ENCODE measurements at regions not wholly inside any gene's neighbourhood (a gene's known extent, or its start where the extent isn't known, plus 50 kb on each side); places are given as distances from the start of the nearest gene placed in this dataset.

GRCh38 chr2:223264541-223265193, 212.7 kb downstream of the KCNE4 start (continued):
- TF ChIP-seq, protein P1, sequence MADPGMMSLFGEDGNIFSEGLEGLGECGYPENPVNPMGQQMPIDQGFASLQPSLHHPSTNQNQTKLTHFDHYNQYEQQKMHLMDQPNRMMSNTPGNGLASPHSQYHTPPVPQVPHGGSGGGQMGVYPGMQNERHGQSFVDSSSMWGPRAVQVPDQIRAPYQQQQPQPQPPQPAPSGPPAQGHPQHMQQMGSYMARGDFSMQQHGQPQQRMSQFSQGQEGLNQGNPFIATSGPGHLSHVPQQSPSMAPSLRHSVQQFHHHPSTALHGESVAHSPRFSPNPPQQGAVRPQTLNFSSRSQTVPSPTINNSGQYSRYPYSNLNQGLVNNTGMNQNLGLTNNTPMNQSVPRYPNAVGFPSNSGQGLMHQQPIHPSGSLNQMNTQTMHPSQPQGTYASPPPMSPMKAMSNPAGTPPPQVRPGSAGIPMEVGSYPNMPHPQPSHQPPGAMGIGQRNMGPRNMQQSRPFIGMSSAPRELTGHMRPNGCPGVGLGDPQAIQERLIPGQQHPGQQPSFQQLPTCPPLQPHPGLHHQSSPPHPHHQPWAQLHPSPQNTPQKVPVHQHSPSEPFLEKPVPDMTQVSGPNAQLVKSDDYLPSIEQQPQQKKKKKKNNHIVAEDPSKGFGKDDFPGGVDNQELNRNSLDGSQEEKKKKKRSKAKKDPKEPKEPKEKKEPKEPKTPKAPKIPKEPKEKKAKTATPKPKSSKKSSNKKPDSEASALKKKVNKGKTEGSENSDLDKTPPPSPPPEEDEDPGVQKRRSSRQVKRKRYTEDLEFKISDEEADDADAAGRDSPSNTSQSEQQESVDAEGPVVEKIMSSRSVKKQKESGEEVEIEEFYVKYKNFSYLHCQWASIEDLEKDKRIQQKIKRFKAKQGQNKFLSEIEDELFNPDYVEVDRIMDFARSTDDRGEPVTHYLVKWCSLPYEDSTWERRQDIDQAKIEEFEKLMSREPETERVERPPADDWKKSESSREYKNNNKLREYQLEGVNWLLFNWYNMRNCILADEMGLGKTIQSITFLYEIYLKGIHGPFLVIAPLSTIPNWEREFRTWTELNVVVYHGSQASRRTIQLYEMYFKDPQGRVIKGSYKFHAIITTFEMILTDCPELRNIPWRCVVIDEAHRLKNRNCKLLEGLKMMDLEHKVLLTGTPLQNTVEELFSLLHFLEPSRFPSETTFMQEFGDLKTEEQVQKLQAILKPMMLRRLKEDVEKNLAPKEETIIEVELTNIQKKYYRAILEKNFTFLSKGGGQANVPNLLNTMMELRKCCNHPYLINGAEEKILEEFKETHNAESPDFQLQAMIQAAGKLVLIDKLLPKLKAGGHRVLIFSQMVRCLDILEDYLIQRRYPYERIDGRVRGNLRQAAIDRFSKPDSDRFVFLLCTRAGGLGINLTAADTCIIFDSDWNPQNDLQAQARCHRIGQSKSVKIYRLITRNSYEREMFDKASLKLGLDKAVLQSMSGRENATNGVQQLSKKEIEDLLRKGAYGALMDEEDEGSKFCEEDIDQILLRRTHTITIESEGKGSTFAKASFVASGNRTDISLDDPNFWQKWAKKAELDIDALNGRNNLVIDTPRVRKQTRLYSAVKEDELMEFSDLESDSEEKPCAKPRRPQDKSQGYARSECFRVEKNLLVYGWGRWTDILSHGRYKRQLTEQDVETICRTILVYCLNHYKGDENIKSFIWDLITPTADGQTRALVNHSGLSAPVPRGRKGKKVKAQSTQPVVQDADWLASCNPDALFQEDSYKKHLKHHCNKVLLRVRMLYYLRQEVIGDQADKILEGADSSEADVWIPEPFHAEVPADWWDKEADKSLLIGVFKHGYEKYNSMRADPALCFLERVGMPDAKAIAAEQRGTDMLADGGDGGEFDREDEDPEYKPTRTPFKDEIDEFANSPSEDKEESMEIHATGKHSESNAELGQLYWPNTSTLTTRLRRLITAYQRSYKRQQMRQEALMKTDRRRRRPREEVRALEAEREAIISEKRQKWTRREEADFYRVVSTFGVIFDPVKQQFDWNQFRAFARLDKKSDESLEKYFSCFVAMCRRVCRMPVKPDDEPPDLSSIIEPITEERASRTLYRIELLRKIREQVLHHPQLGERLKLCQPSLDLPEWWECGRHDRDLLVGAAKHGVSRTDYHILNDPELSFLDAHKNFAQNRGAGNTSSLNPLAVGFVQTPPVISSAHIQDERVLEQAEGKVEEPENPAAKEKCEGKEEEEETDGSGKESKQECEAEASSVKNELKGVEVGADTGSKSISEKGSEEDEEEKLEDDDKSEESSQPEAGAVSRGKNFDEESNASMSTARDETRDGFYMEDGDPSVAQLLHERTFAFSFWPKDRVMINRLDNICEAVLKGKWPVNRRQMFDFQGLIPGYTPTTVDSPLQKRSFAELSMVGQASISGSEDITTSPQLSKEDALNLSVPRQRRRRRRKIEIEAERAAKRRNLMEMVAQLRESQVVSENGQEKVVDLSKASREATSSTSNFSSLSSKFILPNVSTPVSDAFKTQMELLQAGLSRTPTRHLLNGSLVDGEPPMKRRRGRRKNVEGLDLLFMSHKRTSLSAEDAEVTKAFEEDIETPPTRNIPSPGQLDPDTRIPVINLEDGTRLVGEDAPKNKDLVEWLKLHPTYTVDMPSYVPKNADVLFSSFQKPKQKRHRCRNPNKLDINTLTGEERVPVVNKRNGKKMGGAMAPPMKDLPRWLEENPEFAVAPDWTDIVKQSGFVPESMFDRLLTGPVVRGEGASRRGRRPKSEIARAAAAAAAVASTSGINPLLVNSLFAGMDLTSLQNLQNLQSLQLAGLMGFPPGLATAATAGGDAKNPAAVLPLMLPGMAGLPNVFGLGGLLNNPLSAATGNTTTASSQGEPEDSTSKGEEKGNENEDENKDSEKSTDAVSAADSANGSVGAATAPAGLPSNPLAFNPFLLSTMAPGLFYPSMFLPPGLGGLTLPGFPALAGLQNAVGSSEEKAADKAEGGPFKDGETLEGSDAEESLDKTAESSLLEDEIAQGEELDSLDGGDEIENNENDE (IDR thresholded peaks at IDR 0.05; ENCODE audit: insufficient replicate concordance, low read length): no peak
- TF ChIP-seq HDAC6 (IDR thresholded peaks at IDR 0.05; ENCODE audit: low read depth, low read length): no peak
- TF ChIP-seq SIN3A (conservative IDR thresholded peaks at IDR 0.05 in 1 of 2, IDR thresholded peaks at IDR 0.05 in 1 of 2; ENCODE audit: low read depth in 1 of 2, low read length in 2 of 2): no peak
- no peak for TF ChIP-seq JUN (IDR thresholded peaks at IDR 0.05; ENCODE audit: low read depth, low read length)
- TF ChIP-seq RAD21 (IDR thresholded peaks at IDR 0.05 in 1 of 2, conservative IDR thresholded peaks at IDR 0.05 in 1 of 2; ENCODE audit: low read depth in 2 of 2, low read length in 2 of 2): no peak

All from H1 (cell line).